ENCODE measurements at regions not wholly inside any gene's neighbourhood (a gene's known extent, or its start where the extent isn't known, plus 50 kb on each side); places are given as distances from the start of the nearest gene placed in this dataset.

GRCh38 chr2:238994876-238995275 lies 147.0 kb downstream of the TWIST2 start:
- TF ChIP-seq CTCF (IDR thresholded peaks at IDR 0.05; ENCODE audit: poor library complexity) (no peak), EZH2phosphoT487 (IDR thresholded peaks at IDR 0.05; ENCODE audit: low read depth, severe bottlenecking, unreplicated experiment) (no peak)

Data from hepatocyte (in vitro differentiated cells).